Naive thymus-derived CD8-positive, alpha-beta T cell (primary cell): ENCODE measurements at regions not wholly inside any gene's neighbourhood (a gene's known extent, or its start where the extent isn't known, plus 50 kb on each side); places are given as distances from the start of the nearest gene placed in this dataset.

Experiments used
- ATAC-seq, 2 donors: fragments of 150-1000 bp; cut with Tn5 transposase in 1 of 2; sonication (Bioruptor Pico), chemical (Tn5 transposase) in 1 of 2; 1 replicate in 1 of 2; 2 replicates in 1 of 2; pipeline ENCODE4 v1.10.0; 2021; ENCODE audit warnings: mild to moderate bottlenecking in 2 of 2, moderate library complexity in 2 of 2
- POLR2A ChIA-PET: fragments of 350-600 bp; sonication (Branson Sonifier 250); formaldehyde crosslinking; loops from one replicate; lab custom pipeline; 2021; ENCODE audit warnings: antibody characterized with exemption; lab: Charles Lee
- DNase-seq, 10 donors: peaks; one replicate each; pipeline versions ENCODE4 v3.0.0 to v3.0.0-alpha.2; 2020 to 2022
- H3K27ac Mint-ChIP-seq, 10 donors: one replicate each; pipeline ENCODE4 v1.8.0; 2020 to 2022; ENCODE audit warnings: mild to moderate bottlenecking in 10 of 10, mixed read lengths in 10 of 10, moderate library complexity in 4 of 10, inconsistent platforms in 1 of 10
- H3K27me3 Mint-ChIP-seq, 5 donors: one replicate each; pipeline ENCODE4 v1.8.0; 2021 to 2022; ENCODE audit warnings: mixed read lengths in 5 of 5
- H3K36me3 Mint-ChIP-seq, 3 donors: one replicate each; pipeline ENCODE4 v1.8.0; 2020 to 2022; ENCODE audit warnings: mixed read lengths in 3 of 3, mild to moderate bottlenecking in 2 of 3, inconsistent platforms in 1 of 3
- H3K4me1 Mint-ChIP-seq, 4 donors: one replicate each; pipeline ENCODE4 v1.8.0; 2021 to 2022; ENCODE audit warnings: mixed read lengths in 4 of 4
- H3K4me3 Mint-ChIP-seq, 10 donors: one replicate each; pipeline ENCODE4 v1.8.0; 2020 to 2022; ENCODE audit warnings: mild to moderate bottlenecking in 10 of 10, mixed read lengths in 10 of 10, moderate library complexity in 6 of 10, inconsistent platforms in 1 of 10
- H3K9me3 Mint-ChIP-seq, 9 donors: one replicate each; pipeline ENCODE4 v1.8.0; 2020 to 2022; ENCODE audit warnings: mixed read lengths in 9 of 9, mild to moderate bottlenecking in 3 of 9, inconsistent platforms in 1 of 9, moderate library complexity in 1 of 9

DNA sequence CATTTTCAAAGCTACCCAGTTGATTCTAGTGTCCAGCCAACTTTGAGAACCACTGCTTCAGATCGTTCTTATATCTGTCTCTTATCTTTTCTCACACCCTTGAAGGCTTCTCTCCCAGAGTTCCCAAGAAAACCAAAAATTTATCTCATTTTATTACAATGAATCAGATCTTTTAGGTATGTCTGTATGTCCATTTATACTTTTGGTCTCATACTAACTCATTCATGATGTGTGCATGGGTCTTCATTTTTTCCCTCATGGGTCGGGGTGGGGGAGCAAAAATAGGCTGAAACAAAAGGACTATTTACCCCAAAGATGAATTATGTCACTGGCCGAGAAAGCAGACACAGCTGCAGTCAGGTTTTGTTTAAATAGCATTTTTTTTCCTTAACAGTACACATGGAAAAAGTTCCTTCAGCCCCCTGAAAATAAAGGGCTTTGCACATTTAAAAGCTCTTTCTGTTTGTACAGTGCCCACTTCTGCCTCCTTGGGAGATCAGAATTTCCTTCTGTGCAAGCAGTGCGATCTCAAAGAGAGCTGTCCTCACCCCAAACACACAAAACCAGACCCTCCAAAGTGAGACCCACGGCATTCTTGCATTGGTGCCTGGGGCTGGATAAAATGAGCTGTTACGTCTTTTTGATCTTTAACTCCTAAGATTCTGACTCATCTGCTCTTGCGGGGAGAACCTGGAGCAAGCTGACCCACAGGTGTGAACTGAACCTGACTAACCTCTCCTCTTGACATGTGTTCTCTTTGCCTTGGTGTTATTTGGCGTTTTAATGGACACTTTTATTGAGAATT is 251.2 kb upstream of the ELAC2 start:
- no peak for ATAC-seq

DNA sequence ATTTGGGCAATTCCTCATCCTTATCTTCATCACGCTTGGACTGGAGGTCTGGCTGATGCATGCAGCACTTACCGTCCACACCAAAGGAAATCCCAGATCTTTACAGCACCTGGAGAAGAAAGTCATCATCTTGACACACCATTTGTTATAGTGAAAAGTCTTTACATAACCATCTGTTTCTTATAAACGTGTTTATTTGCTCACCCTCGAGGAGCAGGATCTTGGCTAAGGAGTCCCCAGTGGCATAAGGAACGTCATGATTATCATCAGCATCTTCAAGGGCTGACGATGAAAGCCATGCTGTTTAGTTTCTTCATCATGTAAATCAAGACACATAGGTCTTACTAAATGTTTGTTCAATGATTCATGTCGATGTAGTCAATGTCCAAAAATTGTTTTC is 248.8 kb upstream of the ELAC2 start:
- POLR2A ChIA-PET, result no interaction called here
- H3K36me3 Mint-ChIP-seq, result no peaks in the 10 kb centered on the region
- no peak for ATAC-seq
- peaks cover 0 to 3% (median 0%) of the 10 kb centered on the region in 9 donors for H3K9me3 Mint-ChIP-seq
- H3K27ac Mint-ChIP-seq, result no peak overlapping the region
- no peak for DNase-seq
- H3K4me3 Mint-ChIP-seq, result no peak overlapping the region
- no peaks in the 10 kb centered on the region for H3K4me1 Mint-ChIP-seq
- peaks cover 0 to 14% (median 2%) of the 10 kb centered on the region in 5 donors for H3K27me3 Mint-ChIP-seq

More for the DNA sequence above, 251.2 kb upstream of the ELAC2 start:
- Mint-ChIP-seq H3K27ac (no peak overlapping the region), H3K27me3 (peaks cover 0 to 10% (median 2%) of the 10 kb centered on the region in 5 donors), H3K9me3 (peaks cover 0 to 4% (median 0%) of the 10 kb centered on the region in 9 donors), H3K36me3 (no peaks in the 10 kb centered on the region), H3K4me1 (no peaks in the 10 kb centered on the region), H3K4me3 (no peak overlapping the region)
- DNase-seq, result no peak
- POLR2A ChIA-PET, result no interaction called here

DNA sequence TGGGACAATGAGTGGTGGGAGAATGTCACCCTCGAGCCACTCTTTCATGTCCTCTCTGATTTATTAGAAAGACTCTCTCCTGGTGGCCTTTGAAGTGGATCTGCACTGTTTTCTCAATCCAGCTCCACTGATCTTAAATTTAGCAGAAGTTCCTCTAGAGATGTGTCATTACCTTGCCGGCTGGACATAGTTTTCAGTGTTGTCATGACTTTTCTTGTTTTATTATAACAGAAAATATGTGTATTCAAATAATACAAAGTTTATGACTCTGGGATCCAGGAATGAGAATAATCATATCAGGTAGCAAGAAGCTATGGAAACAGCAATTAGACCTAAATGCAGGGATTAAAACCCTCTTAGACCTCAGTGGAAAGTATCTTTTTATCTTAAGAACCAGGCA is 247.5 kb upstream of the ELAC2 start:
- H3K4me3 Mint-ChIP-seq, result no peak overlapping the region
- POLR2A ChIA-PET, result no interaction called here
- ATAC-seq (no peak), DNase-seq (no peak)
- H3K27ac Mint-ChIP-seq, result no peak overlapping the region
- H3K27me3 Mint-ChIP-seq, result peaks cover 0 to 11% (median 2%) of the 10 kb centered on the region in 5 donors
- H3K9me3 Mint-ChIP-seq, result peaks cover 0 to 3% (median 0%) of the 10 kb centered on the region in 9 donors
- no peaks in the 10 kb centered on the region for H3K4me1 Mint-ChIP-seq
- no peaks in the 10 kb centered on the region for H3K36me3 Mint-ChIP-seq

DNA sequence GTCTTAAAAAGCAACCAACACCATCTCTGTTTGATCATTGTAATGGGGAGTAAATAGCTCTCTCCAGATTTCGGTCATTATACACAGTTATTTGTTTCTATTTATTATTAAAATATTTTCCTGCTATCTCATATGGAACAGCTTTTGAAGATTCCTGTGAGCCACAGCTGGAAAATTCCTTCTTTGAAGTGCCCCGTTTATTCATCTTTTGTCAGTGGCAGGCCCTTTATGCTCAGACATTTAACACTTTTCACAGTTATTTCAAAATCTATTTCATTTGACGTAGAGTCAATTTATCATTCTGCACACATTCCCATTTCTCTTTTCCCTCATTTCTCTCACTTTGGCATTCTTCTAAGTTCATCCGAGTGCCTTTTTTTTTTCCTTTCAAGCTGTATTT is 245.9 kb upstream of the ELAC2 start:
- POLR2A ChIA-PET, result no interaction called here

DNA sequence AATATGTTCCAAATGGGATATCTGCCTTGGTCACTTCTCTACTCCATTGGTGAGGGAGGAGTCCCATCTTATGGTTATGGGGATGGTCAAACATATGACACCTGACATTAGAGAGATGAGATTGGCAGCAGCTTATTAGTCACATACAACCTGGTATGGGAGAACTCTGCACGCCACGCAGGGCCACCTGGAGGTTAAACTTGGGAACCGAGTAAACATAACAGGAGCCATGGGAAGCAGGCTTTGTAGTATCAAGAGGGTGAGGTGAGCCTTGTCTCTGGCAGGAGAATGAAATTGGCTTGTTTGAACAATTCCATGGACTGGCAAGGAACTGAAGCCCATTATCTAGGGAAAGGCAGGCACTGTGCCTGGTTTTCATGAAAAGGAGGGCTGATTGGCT is 238.7 kb upstream of the ELAC2 start:
- Mint-ChIP-seq H3K4me1 (no peaks in the 10 kb centered on the region), H3K27me3 (peaks cover 0 to 8% (median 0%) of the 10 kb centered on the region in 5 donors), H3K9me3 (peaks cover 0 to 15% (median 2%) of the 10 kb centered on the region in 9 donors), H3K36me3 (no peaks in the 10 kb centered on the region), H3K4me3 (no peak overlapping the region), H3K27ac (no peak overlapping the region)
- no peak for DNase-seq
- no peak for ATAC-seq
- POLR2A ChIA-PET, result no interaction called here

More for the DNA sequence above, 245.9 kb upstream of the ELAC2 start:
- Mint-ChIP-seq H3K9me3 (peaks cover 0 to 3% (median 0%) of the 10 kb centered on the region in 9 donors), H3K4me3 (no peak overlapping the region), H3K36me3 (no peaks in the 10 kb centered on the region), H3K27me3 (peaks cover 0 to 11% (median 0%) of the 10 kb centered on the region in 5 donors), H3K4me1 (no peaks in the 10 kb centered on the region), H3K27ac (no peak overlapping the region)
- DNase-seq (no peak), ATAC-seq (no peak)

DNA sequence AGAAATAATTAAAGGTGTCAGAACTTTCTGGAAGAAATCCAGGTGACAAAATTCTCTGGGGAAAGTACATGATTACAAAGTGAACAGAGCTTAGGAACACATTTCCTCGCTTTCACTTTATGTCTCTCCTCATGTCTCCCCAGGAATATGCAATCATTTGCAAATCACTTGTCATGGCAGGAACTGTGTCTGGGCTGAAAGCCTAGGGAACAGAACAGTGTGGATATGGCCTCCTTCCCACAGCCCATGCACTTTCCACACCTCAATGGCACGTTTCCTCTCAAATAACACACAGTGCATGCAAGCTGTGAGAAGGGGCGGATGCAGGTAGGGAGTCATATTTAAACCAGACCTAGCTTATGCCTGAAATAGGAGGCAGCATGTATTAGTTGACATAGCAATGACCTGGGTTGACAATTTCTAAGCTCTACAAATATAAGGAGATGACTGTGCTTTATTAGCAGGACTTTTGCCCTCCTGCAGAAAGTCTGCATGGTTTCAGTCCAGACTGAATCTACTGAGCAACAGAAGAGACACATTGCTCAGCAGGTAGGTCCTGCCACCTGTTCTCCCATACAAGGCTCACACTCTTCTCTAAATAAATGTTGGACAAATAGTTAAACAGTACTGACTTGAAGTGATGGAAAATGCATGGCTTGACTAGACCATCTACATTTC is 236.0 kb upstream of the ELAC2 start:
- Mint-ChIP-seq H3K36me3 (peaks cover 0 to 2% (median 0%) of the 10 kb centered on the region in 3 donors), H3K4me1 (no peaks in the 10 kb centered on the region), H3K4me3 (no peak overlapping the region), H3K27ac (no peak overlapping the region), H3K27me3 (peaks cover 0 to 8% (median 0%) of the 10 kb centered on the region in 5 donors), H3K9me3 (peaks cover 0 to 22% (median 9%) of the 10 kb centered on the region in 9 donors)
- POLR2A ChIA-PET, result no interaction called here
- ATAC-seq, result no peak
- no peak for DNase-seq

DNA sequence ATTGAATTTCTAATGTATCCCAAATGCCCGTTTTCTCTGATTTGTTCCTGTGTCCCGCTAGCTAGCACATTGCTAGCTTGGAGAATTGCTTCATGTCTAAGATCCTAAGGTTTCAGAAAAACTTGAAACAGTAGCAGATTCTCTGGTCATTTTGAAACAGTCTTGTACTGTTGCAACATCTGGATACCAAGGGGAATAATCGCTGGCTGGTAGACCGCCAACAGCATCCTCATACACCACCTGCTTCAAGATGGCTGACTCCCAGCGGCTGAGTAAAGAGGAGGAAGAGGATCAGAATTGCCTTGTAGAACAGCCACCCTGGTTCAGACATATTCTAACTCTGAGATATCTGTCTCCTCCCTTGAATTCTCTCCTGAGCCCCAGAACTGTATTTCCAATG is 226.7 kb upstream of the ELAC2 start:
- H3K27ac Mint-ChIP-seq, result no peak overlapping the region

DNA sequence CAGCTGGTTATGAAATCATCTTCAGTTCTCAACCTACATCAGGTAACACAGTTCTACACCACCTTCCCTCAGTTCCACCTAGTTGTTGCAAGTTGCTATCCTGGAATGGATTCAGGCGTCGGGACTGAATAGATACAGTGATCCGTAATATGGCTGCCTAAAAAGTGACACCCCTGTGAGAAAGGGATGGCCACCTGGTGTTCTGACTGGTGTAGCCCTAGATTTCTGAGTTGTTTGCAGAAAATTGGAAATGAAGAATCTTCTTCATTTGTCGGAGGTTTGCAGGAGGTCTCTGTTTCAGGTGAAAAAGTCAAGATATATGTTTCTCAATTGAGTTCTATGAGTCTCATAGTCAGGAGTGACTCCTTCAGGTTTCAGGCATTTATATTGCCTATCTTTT is 225.8 kb upstream of the ELAC2 start:
- Mint-ChIP-seq H3K9me3 (peaks cover 0 to 10% (median 0%) of the 10 kb centered on the region in 9 donors), H3K4me1 (no peaks in the 10 kb centered on the region), H3K36me3 (no peaks in the 10 kb centered on the region), H3K27me3 (peaks cover 0 to 12% (median 5%) of the 10 kb centered on the region in 5 donors), H3K27ac (no peak overlapping the region), H3K4me3 (no peak overlapping the region)
- ATAC-seq (no peak), DNase-seq (no peak)
- POLR2A ChIA-PET, result no interaction called here

More for the DNA sequence above, 226.7 kb upstream of the ELAC2 start:
- DNase-seq (no peak), ATAC-seq (no peak)
- POLR2A ChIA-PET, result no interaction called here
- Mint-ChIP-seq H3K4me1 (no peaks in the 10 kb centered on the region), H3K4me3 (no peak overlapping the region), H3K36me3 (no peaks in the 10 kb centered on the region), H3K9me3 (peaks cover 0 to 12% (median 2%) of the 10 kb centered on the region in 9 donors), H3K27me3 (peaks cover 0 to 12% (median 5%) of the 10 kb centered on the region in 5 donors)

DNA sequence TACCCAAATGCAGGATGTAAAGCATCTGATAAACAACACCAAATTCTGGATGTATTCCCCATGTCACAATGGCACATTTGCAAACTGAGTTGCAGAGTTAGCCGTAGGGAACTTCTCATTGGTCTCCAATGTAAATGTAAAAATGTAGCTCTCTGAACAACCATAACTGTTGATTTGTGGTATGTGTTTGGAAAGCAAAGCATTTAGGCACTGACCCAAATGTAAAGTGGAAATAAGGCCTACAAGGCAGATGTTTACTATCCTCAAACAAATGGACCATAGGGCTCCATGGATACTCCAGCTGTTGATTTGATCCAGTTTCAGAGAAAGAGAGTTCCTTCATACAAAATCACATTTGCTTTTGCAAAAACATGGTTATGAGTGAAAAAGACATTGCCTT is 223.0 kb upstream of the ELAC2 start:
- DNase-seq, result no peak
- Mint-ChIP-seq H3K36me3 (no peaks in the 10 kb centered on the region), H3K9me3 (peaks cover 0 to 4% (median 0%) of the 10 kb centered on the region in 9 donors), H3K27me3 (peaks cover 0 to 16% (median 6%) of the 10 kb centered on the region in 5 donors), H3K27ac (no peak overlapping the region), H3K4me1 (no peaks in the 10 kb centered on the region), H3K4me3 (no peak overlapping the region)
- POLR2A ChIA-PET, result no interaction called here
- ATAC-seq, result no peak

DNA sequence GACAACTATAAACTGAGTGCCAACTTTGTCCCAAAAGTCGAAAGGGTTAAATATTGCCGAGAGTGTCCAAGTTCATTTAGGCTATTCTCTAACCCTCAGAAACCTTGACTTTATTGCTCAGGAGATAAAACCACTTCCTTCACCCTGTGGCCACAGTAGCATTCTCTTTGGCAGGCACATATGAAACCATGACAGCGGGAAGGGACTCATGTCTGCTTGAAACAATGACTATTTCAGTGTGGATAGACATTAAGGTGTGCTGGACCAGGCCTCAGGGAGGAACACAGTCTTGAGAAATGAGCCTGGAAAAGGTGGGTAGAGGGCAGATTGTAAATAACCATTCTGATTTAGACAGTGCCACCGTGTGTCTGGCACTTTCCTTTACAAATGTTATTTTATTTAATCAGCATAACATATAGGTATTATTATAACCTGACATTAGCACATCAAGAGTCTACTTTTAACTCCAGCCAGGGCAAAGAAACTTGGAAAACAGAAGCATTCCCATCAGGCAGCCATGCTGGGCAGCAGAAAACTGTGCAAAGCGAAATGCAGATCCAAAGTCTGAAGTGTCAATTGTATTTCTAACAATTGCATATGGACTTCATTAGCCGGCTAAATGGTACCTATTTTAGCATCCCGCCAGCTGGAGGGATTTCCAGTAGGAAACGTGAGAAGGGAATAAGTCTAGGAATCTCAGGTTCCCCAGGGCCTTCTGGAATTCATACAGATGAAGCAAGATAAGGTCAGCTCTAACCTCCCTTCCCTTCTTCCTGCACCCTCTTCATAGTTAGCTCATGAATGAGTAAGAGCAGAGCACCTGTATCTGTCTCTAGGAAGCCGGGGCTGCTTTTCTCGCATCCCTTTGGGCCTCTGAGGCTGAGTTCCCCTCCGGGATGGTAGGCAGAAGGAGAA is 212.8 kb upstream of the ELAC2 start:
- Mint-ChIP-seq H3K9me3 (peaks cover 0 to 10% (median 0%) of the 10 kb centered on the region in 9 donors), H3K4me3 (no peak overlapping the region), H3K27ac (no peak overlapping the region), H3K4me1 (no peaks in the 10 kb centered on the region), H3K36me3 (no peaks in the 10 kb centered on the region), H3K27me3 (peaks cover 0 to 16% (median 4%) of the 10 kb centered on the region in 5 donors)
- ATAC-seq (no peak), DNase-seq (no peak)
- POLR2A ChIA-PET, result no interaction called here

DNA sequence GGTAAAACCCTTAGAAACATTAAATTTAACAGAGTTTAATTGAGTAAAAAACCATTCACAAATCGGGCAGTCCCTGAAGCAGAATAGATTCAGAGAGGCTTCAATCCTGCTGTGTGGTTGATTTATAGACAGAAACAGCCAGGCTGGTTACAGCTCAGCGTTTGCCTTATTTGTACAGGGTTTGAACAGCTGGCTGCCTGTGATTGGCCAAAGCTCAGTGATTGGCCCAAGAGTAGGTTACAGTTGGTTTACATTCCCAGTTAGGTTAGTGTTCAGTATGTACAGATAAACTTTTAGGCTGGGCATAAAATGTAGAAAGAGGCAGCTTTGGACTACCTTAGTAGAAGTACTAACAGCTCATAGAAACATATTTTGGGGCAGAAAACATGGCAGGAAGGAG is 210.4 kb upstream of the ELAC2 start:
- Mint-ChIP-seq H3K4me1 (no peaks in the 10 kb centered on the region), H3K36me3 (no peaks in the 10 kb centered on the region), H3K9me3 (peaks cover 0 to 10% (median 0%) of the 10 kb centered on the region in 9 donors), H3K27ac (no peak overlapping the region), H3K27me3 (peaks cover 0 to 16% (median 7%) of the 10 kb centered on the region in 5 donors), H3K4me3 (no peak overlapping the region)
- ATAC-seq (no peak), DNase-seq (no peak)
- POLR2A ChIA-PET, result no interaction called here

DNA sequence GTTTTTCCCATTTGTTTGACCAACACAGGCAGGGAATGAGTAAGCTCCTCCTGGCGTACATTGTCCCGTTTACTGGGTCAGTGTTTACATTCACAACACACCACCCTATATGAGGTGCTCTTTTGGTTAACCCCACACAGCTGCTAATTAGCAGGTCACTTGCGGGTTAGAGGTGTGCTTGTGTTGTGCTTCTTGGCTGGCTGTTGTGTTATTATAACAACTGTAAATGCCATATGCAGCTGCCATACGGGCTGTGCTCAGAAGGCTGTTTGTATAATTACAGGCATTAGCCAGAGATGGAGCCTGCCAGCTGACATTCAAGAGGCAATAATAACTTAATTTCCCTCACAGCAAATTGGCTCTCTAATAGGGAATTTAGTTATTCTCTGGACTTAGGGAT is 205.1 kb upstream of the ELAC2 start:
- H3K27me3 Mint-ChIP-seq, result peaks cover 2 to 31% (median 5%) of the 10 kb centered on the region in 5 donors
- peaks cover 0 to 6% (median 0%) of the 10 kb centered on the region in 9 donors for H3K9me3 Mint-ChIP-seq
- H3K36me3 Mint-ChIP-seq, result no peaks in the 10 kb centered on the region
- POLR2A ChIA-PET, result no interaction called here
- no peak for DNase-seq
- H3K4me1 Mint-ChIP-seq, result no peaks in the 10 kb centered on the region
- no peak overlapping the region for H3K4me3 Mint-ChIP-seq
- no peak for ATAC-seq
- no peak overlapping the region for H3K27ac Mint-ChIP-seq
